ENCODE measurements at regions not wholly inside any gene's neighbourhood (a gene's known extent, or its start where the extent isn't known, plus 50 kb on each side); places are given as distances from the start of the nearest gene placed in this dataset.

- H3K27ac ChIP-seq (ENCODE audit: low read depth, low read length), result no peak overlapping the region
- no peaks in the 10 kb centered on the region for H3K4me1 ChIP-seq (ENCODE audit: control insufficient read depth in 5 of 5, insufficient read depth in 5 of 5, low read length in 5 of 5)
- H3K27me3 ChIP-seq (ENCODE audit: control insufficient read depth in 5 of 5, insufficient read depth in 4 of 5, low read length in 5 of 5), result no peaks in the 10 kb centered on the region
- no peak overlapping the region for H3K4me3 ChIP-seq (ENCODE audit: low read depth in 1 of 5, low read length in 5 of 5)
- no peak overlapping the region for H3K9ac ChIP-seq (ENCODE audit: low read length in 5 of 5)
- no peaks in the 10 kb centered on the region for H3K36me3 ChIP-seq (ENCODE audit: control insufficient read depth in 5 of 5, insufficient read depth in 5 of 5, low read length in 5 of 5)
- H3K9me3 ChIP-seq (ENCODE audit: control insufficient read depth in 5 of 5, low read length in 5 of 5), result peaks cover 0 to 3% (median 0%) of the 10 kb centered on the region in 5 donors
Measured at GRCh38 chr13:90740099-90740498, 607.4 kb upstream of the MIR17HG start.

- H3K4me1 ChIP-seq (ENCODE audit: control insufficient read depth in 5 of 5, insufficient read depth in 5 of 5, low read length in 5 of 5), result no peaks in the 10 kb centered on the region
- H3K36me3 ChIP-seq (ENCODE audit: control insufficient read depth in 5 of 5, insufficient read depth in 5 of 5, low read length in 5 of 5), result no peaks in the 10 kb centered on the region
- no peak overlapping the region for H3K4me3 ChIP-seq (ENCODE audit: low read depth in 1 of 5, low read length in 5 of 5)
- H3K9me3 ChIP-seq (ENCODE audit: control insufficient read depth in 5 of 5, low read length in 5 of 5), result no peaks in the 10 kb centered on the region
- H3K9ac ChIP-seq (ENCODE audit: low read length in 5 of 5), result no peak overlapping the region
- no peak overlapping the region for H3K27ac ChIP-seq (ENCODE audit: low read depth, low read length)
- no peaks in the 10 kb centered on the region for H3K27me3 ChIP-seq (ENCODE audit: control insufficient read depth in 5 of 5, insufficient read depth in 4 of 5, low read length in 5 of 5)
Measured at GRCh38 chr13:90742381-90742780, 605.1 kb upstream of the MIR17HG start.

GRCh38 chr13:90746230-90746629 lies 601.3 kb upstream of the MIR17HG start:
- H3K4me1 ChIP-seq (ENCODE audit: control insufficient read depth in 5 of 5, insufficient read depth in 5 of 5, low read length in 5 of 5), result peaks cover 0 to 4% (median 3%) of the 10 kb centered on the region in 5 donors
- H3K9me3 ChIP-seq (ENCODE audit: control insufficient read depth in 5 of 5, low read length in 5 of 5), result no peaks in the 10 kb centered on the region
- H3K4me3 ChIP-seq (ENCODE audit: low read depth in 1 of 5, low read length in 5 of 5), result no peak overlapping the region
- no peak overlapping the region for H3K27ac ChIP-seq (ENCODE audit: low read depth, low read length)
- no peaks in the 10 kb centered on the region for H3K36me3 ChIP-seq (ENCODE audit: control insufficient read depth in 5 of 5, insufficient read depth in 5 of 5, low read length in 5 of 5)
- no peak overlapping the region for H3K9ac ChIP-seq (ENCODE audit: low read length in 5 of 5)
- H3K27me3 ChIP-seq (ENCODE audit: control insufficient read depth in 5 of 5, insufficient read depth in 4 of 5, low read length in 5 of 5), result no peaks in the 10 kb centered on the region

- H3K27me3 ChIP-seq (ENCODE audit: control insufficient read depth in 5 of 5, insufficient read depth in 4 of 5, low read length in 5 of 5), result no peaks in the 10 kb centered on the region
- no peak overlapping the region for H3K9ac ChIP-seq (ENCODE audit: low read length in 5 of 5)
- no peaks in the 10 kb centered on the region for H3K9me3 ChIP-seq (ENCODE audit: control insufficient read depth in 5 of 5, low read length in 5 of 5)
- no peak overlapping the region for H3K4me3 ChIP-seq (ENCODE audit: low read depth in 1 of 5, low read length in 5 of 5)
- no peaks in the 10 kb centered on the region for H3K36me3 ChIP-seq (ENCODE audit: control insufficient read depth in 5 of 5, insufficient read depth in 5 of 5, low read length in 5 of 5)
- H3K27ac ChIP-seq (ENCODE audit: low read depth, low read length), result no peak overlapping the region
- peaks cover 0 to 7% (median 4%) of the 10 kb centered on the region in 5 donors for H3K4me1 ChIP-seq (ENCODE audit: control insufficient read depth in 5 of 5, insufficient read depth in 5 of 5, low read length in 5 of 5)
Measured at GRCh38 chr13:90750021-90750420, 597.5 kb upstream of the MIR17HG start.

DNA sequence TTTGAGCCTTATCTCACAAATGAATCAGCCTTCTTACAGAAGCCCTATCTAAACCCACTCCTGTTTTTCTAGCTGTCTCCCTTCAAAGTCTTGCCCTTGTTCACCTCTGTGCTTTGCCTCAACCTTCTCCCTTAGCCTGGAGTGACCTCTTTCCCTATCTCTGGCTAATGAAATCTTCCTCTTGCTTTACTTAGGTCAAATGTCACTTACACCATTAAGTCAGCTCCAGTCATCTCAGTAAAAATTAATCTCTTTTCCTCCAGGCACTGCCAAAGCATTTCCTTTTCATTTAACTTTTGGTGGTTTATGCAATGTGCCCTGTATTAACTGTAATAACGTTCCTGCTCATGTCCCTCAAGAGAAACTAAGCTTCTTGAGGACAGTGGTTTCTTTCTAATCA lies 596.5 kb upstream of the MIR17HG start:
- no peak overlapping the region for H3K4me3 ChIP-seq (ENCODE audit: low read depth in 1 of 5, low read length in 5 of 5)

GRCh38 chr13:90752070-90752469 lies 595.4 kb upstream of the MIR17HG start:
- Histone ChIP-seq H3K4me3 (ENCODE audit: low read depth in 1 of 5, low read length in 5 of 5) (no peak overlapping the region), H3K9me3 (ENCODE audit: control insufficient read depth in 5 of 5, low read length in 5 of 5) (no peaks in the 10 kb centered on the region), H3K9ac (ENCODE audit: low read length in 5 of 5) (no peak overlapping the region), H3K36me3 (ENCODE audit: control insufficient read depth in 5 of 5, insufficient read depth in 5 of 5, low read length in 5 of 5) (no peaks in the 10 kb centered on the region), H3K4me1 (ENCODE audit: control insufficient read depth in 5 of 5, insufficient read depth in 5 of 5, low read length in 5 of 5) (peaks cover 0 to 7% (median 4%) of the 10 kb centered on the region in 5 donors), H3K27ac (ENCODE audit: low read depth, low read length) (no peak overlapping the region), H3K27me3 (ENCODE audit: control insufficient read depth in 5 of 5, insufficient read depth in 4 of 5, low read length in 5 of 5) (no peaks in the 10 kb centered on the region)

More for the DNA sequence above, 596.5 kb upstream of the MIR17HG start:
- no peaks in the 10 kb centered on the region for H3K27me3 ChIP-seq (ENCODE audit: control insufficient read depth in 5 of 5, insufficient read depth in 4 of 5, low read length in 5 of 5)
- no peaks in the 10 kb centered on the region for H3K9me3 ChIP-seq (ENCODE audit: control insufficient read depth in 5 of 5, low read length in 5 of 5)
- no peaks in the 10 kb centered on the region for H3K36me3 ChIP-seq (ENCODE audit: control insufficient read depth in 5 of 5, insufficient read depth in 5 of 5, low read length in 5 of 5)
- H3K27ac ChIP-seq (ENCODE audit: low read depth, low read length), result no peak overlapping the region
- peaks cover 0 to 7% (median 4%) of the 10 kb centered on the region in 5 donors for H3K4me1 ChIP-seq (ENCODE audit: control insufficient read depth in 5 of 5, insufficient read depth in 5 of 5, low read length in 5 of 5)
- no peak overlapping the region for H3K9ac ChIP-seq (ENCODE audit: low read length in 5 of 5)

DNA sequence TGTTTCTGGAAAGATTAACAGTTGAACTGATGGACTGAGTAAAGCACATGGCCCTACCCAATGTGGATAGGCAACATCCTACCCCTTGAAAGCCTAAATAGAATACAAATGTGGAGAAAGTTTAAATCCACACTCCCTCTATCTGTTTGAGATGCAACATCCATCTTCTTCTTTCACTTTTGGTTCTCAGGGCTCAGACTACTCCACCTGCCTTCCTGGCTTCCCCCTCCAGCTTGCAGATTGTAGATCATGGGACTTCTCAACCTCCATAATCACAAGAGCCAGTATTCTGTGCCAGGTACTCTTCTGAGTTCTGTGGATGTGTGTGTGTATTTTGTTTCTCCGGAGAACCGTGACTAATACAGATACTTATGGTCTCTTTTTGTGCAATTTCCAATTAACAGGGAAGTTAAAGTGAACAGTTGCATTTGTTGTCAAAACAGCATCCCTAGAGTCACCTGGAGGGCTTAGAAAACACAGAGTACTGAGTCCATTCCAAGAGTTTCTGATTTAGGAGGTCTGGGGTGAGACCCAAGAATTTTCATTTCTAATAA lies 590.3 kb upstream of the MIR17HG start:
- Histone ChIP-seq H3K36me3 (ENCODE audit: control insufficient read depth in 5 of 5, insufficient read depth in 5 of 5, low read length in 5 of 5) (no peaks in the 10 kb centered on the region), H3K9me3 (ENCODE audit: control insufficient read depth in 5 of 5, low read length in 5 of 5) (no peaks in the 10 kb centered on the region), H3K9ac (ENCODE audit: low read length in 5 of 5) (no peak overlapping the region), H3K4me3 (ENCODE audit: low read depth in 1 of 5, low read length in 5 of 5) (no peak overlapping the region), H3K4me1 (ENCODE audit: control insufficient read depth in 5 of 5, insufficient read depth in 5 of 5, low read length in 5 of 5) (peaks cover 0 to 1% (median 0%) of the 10 kb centered on the region in 5 donors), H3K27me3 (ENCODE audit: control insufficient read depth in 5 of 5, insufficient read depth in 4 of 5, low read length in 5 of 5) (no peaks in the 10 kb centered on the region), H3K27ac (ENCODE audit: low read depth, low read length) (no peak overlapping the region)

DNA sequence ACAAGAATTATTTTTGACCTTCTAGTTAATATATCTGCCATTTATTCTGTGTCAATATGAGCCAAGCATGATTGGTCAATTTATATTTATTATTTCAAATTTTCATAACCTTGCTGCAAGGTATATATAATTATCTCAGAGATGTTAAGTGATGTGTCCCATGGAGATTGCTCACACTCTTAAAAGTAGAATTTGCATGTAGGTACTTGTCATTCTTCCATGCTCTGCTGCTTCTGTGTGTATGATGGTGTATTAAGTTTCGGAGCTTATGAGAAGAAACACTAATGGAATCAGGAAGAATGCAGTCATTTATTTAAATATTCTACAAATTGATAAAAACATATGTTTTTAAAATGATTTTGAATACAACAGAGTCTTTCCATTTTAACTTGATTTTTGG lies 586.8 kb upstream of the MIR17HG start:
- Histone ChIP-seq H3K4me1 (ENCODE audit: control insufficient read depth in 5 of 5, insufficient read depth in 5 of 5, low read length in 5 of 5) (no peaks in the 10 kb centered on the region), H3K9ac (ENCODE audit: low read length in 5 of 5) (no peak overlapping the region), H3K27me3 (ENCODE audit: control insufficient read depth in 5 of 5, insufficient read depth in 4 of 5, low read length in 5 of 5) (no peaks in the 10 kb centered on the region), H3K9me3 (ENCODE audit: control insufficient read depth in 5 of 5, low read length in 5 of 5) (no peaks in the 10 kb centered on the region), H3K27ac (ENCODE audit: low read depth, low read length) (no peak overlapping the region), H3K36me3 (ENCODE audit: control insufficient read depth in 5 of 5, insufficient read depth in 5 of 5, low read length in 5 of 5) (no peaks in the 10 kb centered on the region), H3K4me3 (ENCODE audit: low read depth in 1 of 5, low read length in 5 of 5) (no peak overlapping the region)

DNA sequence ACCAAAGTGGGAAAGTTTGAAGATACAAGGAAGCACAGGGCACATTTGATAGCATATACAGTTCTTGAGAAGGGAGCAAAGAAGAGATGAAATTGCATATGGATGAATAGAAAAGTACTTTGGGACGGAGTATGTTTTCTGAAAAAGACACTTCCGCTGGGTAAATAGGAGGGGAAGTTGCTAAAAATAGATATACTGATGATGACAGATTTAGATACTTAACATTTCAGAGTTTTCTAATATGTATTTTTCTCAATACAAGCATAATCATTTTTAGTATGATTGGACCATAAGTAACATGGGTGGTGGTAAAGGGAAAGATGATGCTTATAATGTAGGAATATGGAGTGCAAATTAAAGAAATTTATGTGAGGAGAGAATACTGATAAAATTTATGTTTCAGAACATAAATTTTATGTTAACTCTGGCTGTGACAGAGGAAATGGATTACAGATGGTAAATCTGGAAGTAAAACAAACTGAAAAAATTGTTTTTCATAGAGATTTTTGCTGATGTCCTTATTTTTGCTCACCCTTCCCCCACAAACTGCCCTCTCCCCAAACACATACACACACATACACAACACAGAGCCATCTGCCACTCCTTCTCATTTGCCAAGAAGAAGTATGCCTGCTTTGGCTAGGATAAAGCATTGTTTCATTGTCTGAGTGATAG lies 583.9 kb upstream of the MIR17HG start:
- Histone ChIP-seq H3K27me3 (ENCODE audit: control insufficient read depth in 5 of 5, insufficient read depth in 4 of 5, low read length in 5 of 5) (no peaks in the 10 kb centered on the region), H3K36me3 (ENCODE audit: control insufficient read depth in 5 of 5, insufficient read depth in 5 of 5, low read length in 5 of 5) (no peaks in the 10 kb centered on the region), H3K9me3 (ENCODE audit: control insufficient read depth in 5 of 5, low read length in 5 of 5) (no peaks in the 10 kb centered on the region), H3K27ac (ENCODE audit: low read depth, low read length) (no peak overlapping the region), H3K4me1 (ENCODE audit: control insufficient read depth in 5 of 5, insufficient read depth in 5 of 5, low read length in 5 of 5) (no peaks in the 10 kb centered on the region), H3K4me3 (ENCODE audit: low read depth in 1 of 5, low read length in 5 of 5) (no peak overlapping the region), H3K9ac (ENCODE audit: low read length in 5 of 5) (no peak overlapping the region)

DNA sequence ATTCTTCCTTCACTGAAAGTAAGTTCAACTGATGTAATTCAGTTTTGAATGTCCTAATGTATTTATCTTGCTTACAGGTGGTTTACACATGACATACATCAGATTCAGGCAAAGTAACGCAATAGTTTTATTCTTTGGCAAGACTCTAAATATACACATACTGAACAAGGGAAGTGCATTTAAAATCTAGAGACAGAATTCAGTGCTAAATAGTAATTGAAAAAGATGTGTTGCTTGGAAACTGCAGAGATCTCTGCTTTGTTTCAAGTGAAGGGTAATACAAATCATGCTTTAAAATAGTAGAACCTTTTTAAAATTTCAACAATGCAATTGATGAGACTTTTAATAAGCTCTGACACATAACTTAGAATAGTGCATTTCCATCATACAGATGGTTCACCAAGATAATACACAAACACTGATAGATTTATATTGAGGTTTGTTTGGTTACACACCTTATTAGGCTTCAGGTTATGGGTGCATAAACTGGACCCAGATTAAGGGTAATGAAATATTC lies 581.0 kb upstream of the MIR17HG start:
- Histone ChIP-seq H3K9me3 (ENCODE audit: control insufficient read depth in 5 of 5, low read length in 5 of 5) (no peaks in the 10 kb centered on the region), H3K9ac (ENCODE audit: low read length in 5 of 5) (no peak overlapping the region), H3K27ac (ENCODE audit: low read depth, low read length) (no peak overlapping the region), H3K36me3 (ENCODE audit: control insufficient read depth in 5 of 5, insufficient read depth in 5 of 5, low read length in 5 of 5) (no peaks in the 10 kb centered on the region), H3K27me3 (ENCODE audit: control insufficient read depth in 5 of 5, insufficient read depth in 4 of 5, low read length in 5 of 5) (no peaks in the 10 kb centered on the region), H3K4me1 (ENCODE audit: control insufficient read depth in 5 of 5, insufficient read depth in 5 of 5, low read length in 5 of 5) (no peaks in the 10 kb centered on the region), H3K4me3 (ENCODE audit: low read depth in 1 of 5, low read length in 5 of 5) (no peak overlapping the region)

Measured in subcutaneous abdominal adipose tissue (tissue), 5 donors.